ENCODE measurements at regions not wholly inside any gene's neighbourhood (a gene's known extent, or its start where the extent isn't known, plus 50 kb on each side); places are given as distances from the start of the nearest gene placed in this dataset.
"Not testable (repeated sequence)": the region's sequence is repeated elsewhere in the genome, so short reads cannot be mapped to it uniquely, and the experiment has no call there.

DNA sequence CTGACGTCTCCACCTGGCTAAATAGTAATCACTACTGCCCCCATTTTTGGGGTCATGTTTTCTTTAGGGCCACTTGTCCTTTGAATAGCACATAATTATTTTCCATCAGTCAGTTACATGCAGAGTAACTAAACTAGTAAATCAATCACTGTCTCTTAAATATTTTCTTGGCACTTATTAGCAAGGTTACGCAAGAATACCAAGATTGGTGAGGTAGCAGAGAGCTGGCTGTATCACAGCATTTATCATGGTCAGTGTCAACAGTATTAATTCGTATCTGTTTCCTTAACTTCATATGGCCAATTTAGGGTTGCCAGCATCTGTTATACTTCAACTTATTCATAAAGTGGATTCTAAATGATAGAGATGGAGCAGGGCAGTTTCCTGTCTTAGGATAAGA lies 346.8 kb upstream of the FAM174A start:
- no peak for DNase-seq

DNA sequence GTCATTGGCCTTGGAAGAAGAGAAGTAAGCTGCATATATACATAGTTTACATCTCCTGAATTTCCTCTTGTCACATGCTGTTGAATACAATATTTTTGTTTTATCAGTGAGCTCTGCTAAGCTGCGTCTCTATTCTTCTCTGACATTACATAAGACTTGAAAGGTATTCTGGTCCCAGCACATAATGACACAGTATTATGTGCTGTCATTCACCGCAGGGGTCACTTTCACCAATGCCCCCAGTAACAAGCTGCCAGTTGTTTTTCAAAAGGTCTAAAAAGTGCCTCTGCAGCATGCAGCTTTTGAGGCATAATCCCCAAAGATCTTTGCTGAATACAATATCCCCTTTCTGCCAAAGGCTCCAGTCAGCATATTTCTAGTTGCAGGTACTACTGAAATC lies 349.0 kb upstream of the FAM174A start:
- no peak for DNase-seq

DNA sequence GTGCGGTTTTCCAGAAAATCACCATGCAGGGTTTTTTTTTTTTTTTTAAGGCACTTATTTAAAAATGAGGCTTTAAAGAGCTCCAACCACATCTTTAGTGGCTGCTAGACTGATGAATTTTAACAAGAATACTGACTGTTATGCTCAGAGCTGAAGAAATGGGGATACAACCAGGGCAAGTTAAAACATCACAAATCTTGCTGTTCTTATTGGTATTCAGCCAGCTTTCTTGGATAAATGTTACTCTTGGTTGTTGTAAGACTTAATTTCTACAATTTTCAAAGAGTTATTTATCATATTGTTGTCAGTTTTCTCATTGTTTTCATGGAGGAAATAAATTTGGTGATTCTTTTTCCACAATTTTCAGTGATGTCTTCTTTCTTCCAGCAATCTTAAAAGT lies 352.8 kb upstream of the FAM174A start:
- DNase-seq, result no peak

GRCh38 chr5:100175346-100175745 lies 359.8 kb upstream of the FAM174A start:
- no peak for DNase-seq

DNA sequence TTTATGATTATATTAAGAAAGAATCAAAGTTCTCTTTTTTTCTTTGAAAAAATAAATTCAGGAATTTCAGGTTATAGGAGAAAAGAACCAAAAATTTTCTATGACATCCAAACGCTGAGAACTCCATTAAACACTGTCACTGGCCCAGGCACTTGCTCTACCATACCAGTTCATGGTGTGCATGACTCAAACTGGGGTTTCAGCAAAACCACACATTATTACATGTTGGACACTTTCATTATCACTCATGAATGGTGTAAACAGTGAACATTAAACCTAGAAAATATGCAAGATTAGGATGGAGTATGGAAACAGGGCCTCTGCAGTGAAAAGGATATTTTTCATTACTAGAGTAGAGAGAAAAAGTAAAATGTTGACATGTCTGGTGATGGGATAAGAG lies 369.9 kb upstream of the FAM174A start:
- DNase-seq, result no peak

DNA sequence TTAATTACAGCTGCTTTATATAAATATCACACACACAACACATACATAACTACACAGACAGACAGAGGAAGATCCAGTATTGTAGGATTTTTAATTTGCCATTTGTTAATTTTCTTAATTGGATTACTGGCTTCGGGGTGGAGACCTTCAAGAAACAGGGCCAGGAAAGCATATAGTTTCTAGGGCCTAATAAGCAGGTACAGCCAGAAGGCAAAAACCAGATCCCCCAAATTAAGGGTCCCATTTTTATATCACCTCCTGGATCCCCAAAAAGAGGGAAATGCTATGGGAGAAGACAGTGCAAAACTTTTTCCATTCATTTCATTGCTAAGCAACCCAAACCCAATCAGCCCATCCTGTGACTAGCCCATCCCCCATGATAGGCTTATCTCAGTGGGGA lies 373.3 kb upstream of the FAM174A start:
- no peak for DNase-seq

DNA sequence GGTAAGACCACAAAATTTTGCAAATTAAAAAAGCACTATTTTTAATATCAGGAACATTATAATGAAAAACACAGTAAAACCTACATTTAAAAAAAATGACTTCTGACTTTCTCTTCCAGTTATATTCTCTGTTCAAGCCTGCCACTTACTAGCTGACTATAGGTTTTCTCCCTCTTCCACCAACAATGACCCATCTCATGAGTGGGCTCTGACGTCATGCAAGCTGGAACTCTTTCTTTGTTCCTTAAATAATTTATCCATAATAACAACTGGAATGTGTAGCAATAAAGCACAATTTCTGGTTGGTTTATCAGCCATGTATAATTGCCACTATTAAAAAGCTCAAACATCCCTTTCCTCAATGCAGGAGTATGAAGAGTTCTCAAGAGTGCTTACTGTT lies 378.1 kb upstream of the FAM174A start:
- DNase-seq, result no peak

DNA sequence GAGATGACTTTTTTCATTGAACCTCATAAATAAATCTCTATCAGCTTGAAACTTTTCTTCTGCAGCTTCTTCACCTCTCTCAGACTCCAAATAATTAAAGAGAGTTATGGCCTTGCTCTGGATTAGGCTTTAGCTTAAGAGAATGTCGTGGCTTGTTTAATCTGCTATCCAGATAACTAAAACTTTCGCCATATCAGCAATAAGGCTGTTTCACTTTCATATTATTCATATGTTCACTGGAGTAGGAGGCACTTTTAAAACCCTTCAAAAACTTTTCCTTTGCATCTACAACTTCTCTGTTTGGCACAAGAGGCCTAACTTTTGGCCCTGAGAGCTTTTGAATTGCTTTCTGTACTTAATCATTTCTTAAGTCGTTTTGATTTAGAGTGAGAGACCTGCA lies 386.9 kb upstream of the FAM174A start:
- DNase-seq, result no peak

DNA sequence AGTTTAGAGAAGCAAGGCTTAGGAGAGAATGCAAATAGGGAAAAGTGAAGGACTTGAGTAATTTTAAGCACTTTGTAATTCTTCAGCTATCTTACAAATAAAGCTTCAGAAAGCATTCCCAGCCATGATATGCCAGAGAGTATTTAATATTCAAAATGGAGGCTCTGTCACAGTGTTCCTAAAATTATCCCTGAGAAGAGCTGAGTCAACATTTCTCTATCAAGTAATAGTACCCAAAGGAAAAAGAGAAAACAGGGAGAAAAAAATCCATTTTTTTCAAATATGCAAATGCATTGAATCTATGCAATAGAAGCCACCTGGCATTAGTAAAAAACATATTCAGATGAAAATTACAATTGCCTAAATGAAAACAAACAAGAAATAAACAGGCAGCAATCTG lies 392.6 kb upstream of the FAM174A start:
- DNase-seq, result no peak

DNA sequence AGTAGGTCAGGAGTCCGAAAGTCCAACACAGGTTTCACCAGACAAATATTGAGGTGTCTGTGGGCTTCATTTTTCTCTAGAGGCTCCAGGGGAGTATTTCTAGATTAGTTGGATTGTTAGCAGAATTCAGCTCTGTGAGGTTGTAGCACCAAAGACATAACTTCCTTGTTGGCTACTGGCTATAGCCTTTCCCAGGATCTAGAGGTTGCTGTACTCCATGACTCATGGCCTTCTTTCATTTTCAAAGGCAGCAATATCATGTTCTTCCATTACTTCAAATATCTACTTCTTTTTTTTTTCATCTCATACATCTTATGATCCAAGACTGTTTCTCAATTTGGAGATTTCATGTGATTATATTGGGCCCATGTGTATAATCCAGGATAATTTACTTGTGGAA lies 404.0 kb upstream of the FAM174A start:
- no peak for DNase-seq

DNA sequence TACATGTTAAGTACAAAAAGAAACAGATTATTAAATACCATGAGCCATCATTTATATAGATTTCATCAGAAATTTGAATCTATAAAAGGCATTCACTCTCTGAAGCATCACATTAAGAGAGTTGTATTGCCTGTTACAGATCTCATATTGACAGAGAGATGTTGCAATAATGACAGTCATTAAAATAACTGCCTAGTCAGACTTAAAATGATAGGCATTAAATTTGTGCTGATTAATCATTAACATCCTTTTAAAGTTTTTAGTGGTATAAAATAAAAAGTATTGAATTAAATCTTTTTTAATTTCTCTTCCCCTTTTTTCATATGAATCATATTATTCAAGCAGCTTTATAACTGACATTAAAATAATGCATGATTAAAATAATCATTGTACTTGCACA lies 404.9 kb upstream of the FAM174A start:
- DNase-seq, result no peak

GRCh38 chr5:100119903-100120302 lies 415.3 kb upstream of the FAM174A start:
- DNase-seq, result no peak

DNA sequence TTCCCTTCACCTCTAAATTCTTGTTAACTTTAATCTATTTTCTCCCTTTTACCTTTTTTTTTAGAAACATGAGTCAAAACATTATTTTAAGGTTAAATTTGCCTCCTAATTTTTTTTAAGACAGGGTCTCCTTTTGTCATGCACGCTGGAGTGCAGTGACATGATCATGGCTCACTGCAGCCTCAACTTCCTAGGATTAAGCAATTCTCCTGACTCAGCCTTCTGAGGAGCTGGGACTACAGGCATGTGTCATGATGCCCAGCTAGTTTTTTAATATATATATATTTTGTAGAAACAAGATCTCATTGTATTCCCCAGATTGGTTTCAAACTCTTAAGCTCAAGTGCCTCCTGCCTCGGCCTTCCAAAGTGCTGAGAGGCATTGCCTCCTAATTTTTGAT lies 424.7 kb upstream of the FAM174A start:
- no peak for DNase-seq

DNA sequence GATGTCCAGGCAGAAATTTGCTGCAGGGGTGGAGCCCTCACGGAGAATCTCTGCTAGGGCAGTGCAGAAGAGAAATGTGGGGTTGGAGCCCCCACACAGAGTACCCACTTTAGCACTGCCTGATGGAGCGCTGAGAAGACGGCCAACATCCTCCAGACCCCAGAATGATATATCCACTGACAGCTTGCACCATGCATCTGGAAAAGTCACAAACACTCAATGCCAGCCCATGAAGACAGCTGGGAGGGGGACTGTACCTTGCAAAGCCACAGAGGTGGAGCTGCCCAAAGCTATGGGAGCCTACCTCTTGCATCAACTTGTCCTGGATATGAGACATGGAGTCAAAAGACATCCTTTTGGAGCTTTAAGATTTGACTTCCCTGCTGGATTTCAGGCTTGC lies 426.3 kb upstream of the FAM174A start:
- no peak for DNase-seq

DNA sequence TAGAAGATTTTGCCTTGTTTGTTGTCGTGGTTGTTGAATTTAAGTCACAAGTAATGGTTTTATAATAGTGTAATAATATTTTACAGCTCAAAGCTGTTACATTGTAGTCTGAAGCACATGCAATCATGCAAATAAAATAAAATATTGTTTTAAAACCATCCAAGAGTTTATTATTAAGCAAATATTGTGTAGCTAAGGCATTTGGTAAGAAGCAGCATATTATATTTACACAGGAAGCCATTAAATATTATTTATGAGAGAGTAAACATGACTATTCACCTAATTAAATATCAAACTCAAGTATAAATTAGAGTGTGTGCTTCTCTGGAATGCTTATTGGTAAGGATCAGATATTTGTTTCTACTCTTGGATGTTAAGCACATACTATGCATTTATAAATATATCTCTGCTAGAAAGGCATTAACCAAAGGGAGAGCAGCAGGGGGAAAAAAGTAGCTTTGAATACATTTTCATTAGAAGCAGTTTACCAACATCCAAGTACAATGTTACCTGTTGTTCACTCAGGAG lies 431.5 kb upstream of the FAM174A start:
- not testable (repeated sequence) for DNase-seq

GRCh38 chr5:100101466-100101865 lies 433.7 kb upstream of the FAM174A start:
- DNase-seq, result not testable (repeated sequence)

GRCh38 chr5:100096328-100096727 lies 438.8 kb upstream of the FAM174A start:
- DNase-seq, result not testable (repeated sequence)

DNA sequence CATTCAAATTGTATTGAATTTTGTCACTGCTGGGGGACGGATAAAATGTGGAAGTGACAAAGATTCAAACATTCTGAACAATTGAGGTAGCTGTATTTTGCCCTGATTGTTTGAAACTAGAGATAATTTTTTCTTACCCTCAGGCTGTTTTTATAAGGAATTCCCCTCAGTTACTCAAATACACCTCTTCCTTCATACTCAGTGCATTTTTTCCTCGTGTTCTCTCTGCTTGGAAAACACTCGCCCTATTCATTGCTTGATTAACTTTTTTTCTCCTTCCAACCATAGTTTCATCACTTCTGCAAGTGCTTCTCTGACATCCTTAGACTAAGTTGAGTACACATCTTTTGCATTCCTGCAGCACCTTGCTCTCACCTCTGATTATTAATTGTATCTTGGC lies 454.5 kb upstream of the FAM174A start:
- not testable (repeated sequence) for DNase-seq

DNA sequence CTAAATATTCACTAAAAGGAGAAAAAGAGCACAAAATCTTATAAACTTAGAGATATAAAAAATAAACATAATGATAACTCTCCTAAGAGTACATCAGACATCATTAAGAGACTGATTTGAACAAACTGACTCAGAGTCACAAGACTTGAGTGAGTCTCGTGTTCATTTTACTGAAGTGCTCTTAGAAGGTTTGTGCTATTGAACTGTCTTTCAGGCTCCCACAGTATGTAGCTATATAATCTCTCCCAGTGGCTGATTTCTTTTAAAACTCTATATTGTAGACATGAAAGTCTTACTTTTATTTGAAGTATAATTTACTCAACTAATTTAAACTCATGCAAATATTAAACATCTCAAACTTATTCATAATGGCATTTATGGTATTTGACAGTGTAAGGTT lies 456.0 kb upstream of the FAM174A start:
- not testable (repeated sequence) for DNase-seq

GRCh38 chr5:100066020-100066419 lies 469.2 kb upstream of the FAM174A start:
- not testable (repeated sequence) for DNase-seq

- DNase-seq, result no peak
These were observed 491.7 kb upstream of the FAM174A start for GRCh38 chr5:100043475-100043874.

DNA sequence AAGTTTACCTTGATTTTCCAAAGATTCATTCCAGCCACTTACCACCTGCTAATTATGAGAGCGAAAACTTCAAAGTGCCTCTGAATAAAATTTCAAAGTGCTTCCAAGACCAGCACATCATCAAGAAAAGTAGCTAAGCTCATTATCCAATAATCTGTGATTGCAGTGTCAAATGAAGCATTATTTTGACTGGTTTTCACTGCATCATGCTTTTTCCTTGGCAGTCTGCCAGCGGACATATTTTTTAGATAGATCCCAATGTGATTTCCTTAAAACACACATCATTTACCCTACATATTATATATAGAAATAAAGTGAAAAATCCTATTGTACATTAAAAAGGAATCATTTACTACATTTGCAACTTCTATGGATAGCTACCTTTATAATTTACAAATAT lies 508.6 kb upstream of the FAM174A start:
- no peak for DNase-seq

GRCh38 chr5:100023536-100023935 lies 511.6 kb upstream of the FAM174A start:
- no peak for DNase-seq

- no peak for DNase-seq
These were observed 517.5 kb upstream of the FAM174A start for GRCh38 chr5:100017520-100018262.

- DNase-seq, result not testable (repeated sequence)
These were observed 521.9 kb upstream of the FAM174A start for GRCh38 chr5:100013305-100013704.

All from right hindlimb (tissue), 1 donor.